ENCODE measurements at regions not wholly inside any gene's neighbourhood (a gene's known extent, or its start where the extent isn't known, plus 50 kb on each side); places are given as distances from the start of the nearest gene placed in this dataset.

DNA sequence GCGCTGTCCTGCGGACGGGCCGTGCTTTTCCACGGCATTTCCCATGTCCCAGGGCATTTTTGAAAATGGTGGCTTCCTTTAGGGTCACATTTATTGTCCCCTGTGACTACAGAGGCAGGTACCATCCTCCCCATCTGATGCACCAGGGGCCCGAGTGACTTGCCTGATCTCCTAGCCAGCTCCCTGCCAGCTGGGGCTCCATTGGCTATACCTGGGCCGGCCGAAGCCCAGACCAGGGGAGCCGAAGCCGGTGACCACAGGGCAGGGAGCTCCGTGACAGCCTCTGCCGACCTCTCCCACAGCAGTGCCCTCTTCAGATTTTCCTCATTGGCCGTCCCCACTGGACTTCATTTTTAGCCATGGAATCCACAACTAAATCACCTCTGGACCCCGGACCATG is 170.6 kb downstream of the RBFOX3 start:
- no peaks in the 10 kb centered on the region for H3K79me2 ChIP-seq (ENCODE audit: control insufficient read depth, insufficient read depth, low read length)
- no TSS peak for BruUV-seq (replicated peaks)
- H3K36me3 ChIP-seq (ENCODE audit: control insufficient read depth in 2 of 2, extremely low read depth in 1 of 2, insufficient read depth in 2 of 2, low read length in 2 of 2): no peaks in the 10 kb centered on the region
- FAIRE-seq: no peak
- dilution Hi-C loops (cut with MboI; ENCODE audit: extremely low pct_ligation_motif_present, low sequenced_read_pairs) (no loop called here), intact Hi-C loops (cut with micrococcal nuclease) (no loop called here)
- no peaks in the 10 kb centered on the region for H3K4me1 ChIP-seq (ENCODE audit: control insufficient read depth, extremely low read depth, insufficient read depth, low read length)
- no peak overlapping the region for H3K4me3 ChIP-seq (replicated peaks in 1 of 3; ENCODE audit: insufficient read depth in 1 of 3, low read depth in 1 of 3, low read length in 3 of 3)
- ChIA-PET CTCF (no interaction called here), POLR2A (no interaction called here)
- no peaks in the 10 kb centered on the region for H3K9me3 ChIP-seq (replicated peaks; ENCODE audit: control insufficient read depth, insufficient read depth, low read length)
- H3K4me2 ChIP-seq (ENCODE audit: insufficient read depth, low read length): no peak overlapping the region
- DNase-seq (ENCODE audit: low read depth, low spot score): no peak
- H3K27ac ChIP-seq (ENCODE audit: insufficient read depth, low read depth, low read length): no peak overlapping the region
- no peaks in the 10 kb centered on the region for H4K20me1 ChIP-seq (replicated peaks; ENCODE audit: control insufficient read depth, extremely low read depth, insufficient read depth, low read length)
- H3K9ac ChIP-seq (replicated peaks; ENCODE audit: extremely low read depth, insufficient read depth, low read length): no peak overlapping the region
- no peaks in the 10 kb centered on the region for H3K9me1 ChIP-seq (replicated peaks; ENCODE audit: control insufficient read depth, extremely low read depth, insufficient read depth, low read length)
- TF ChIP-seq, protein P1, sequence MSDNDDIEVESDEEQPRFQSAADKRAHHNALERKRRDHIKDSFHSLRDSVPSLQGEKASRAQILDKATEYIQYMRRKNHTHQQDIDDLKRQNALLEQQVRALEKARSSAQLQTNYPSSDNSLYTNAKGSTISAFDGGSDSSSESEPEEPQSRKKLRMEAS (IDR thresholded peaks at IDR 0.05; ENCODE audit: insufficient read depth, insufficient read length): no peak
- TF ChIP-seq MYC (IDR thresholded peaks at IDR 0.05; ENCODE audit: low read depth, low read length) (no peak), EZH2 (IDR thresholded peaks at IDR 0.05; ENCODE audit: borderline replicate concordance, low read depth, low read length, severe bottlenecking) (no peak), POLR2AphosphoS5 (IDR thresholded peaks at IDR 0.05; ENCODE audit: insufficient read depth, low read depth, low read length) (no peak), POLR2A (IDR thresholded peaks at IDR 0.05; ENCODE audit: low read depth, low read length) (no peak)
- no peaks in the 10 kb centered on the region for H3K27me3 ChIP-seq (ENCODE audit: control insufficient read depth in 2 of 2, insufficient read depth in 2 of 2, low read length in 2 of 2)
- no peak overlapping the region for H2AFZ ChIP-seq (ENCODE audit: low read depth, low read length)

DNA sequence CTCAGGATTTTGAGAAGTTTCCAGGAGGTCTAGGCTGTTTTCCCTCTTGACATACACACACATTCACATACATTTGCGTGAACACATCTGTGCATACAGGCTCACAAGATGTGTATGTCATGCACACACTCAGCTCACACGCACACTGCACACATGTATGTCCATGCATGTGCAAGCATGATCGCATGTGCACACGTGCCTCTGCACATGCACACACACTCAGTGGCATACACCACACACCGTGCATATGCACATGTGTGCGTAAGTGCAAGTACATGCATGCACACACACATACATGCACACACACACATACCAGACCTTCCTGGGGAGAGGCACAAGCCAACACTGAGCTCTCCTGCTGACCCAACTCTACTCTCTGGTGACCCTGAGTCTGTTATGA is 171.4 kb downstream of the RBFOX3 start:
- intact Hi-C loops (cut with micrococcal nuclease) (no loop called here), dilution Hi-C loops (cut with MboI; ENCODE audit: extremely low pct_ligation_motif_present, low sequenced_read_pairs) (no loop called here)
- no peak overlapping the region for H3K4me3 ChIP-seq (replicated peaks in 1 of 3; ENCODE audit: insufficient read depth in 1 of 3, low read depth in 1 of 3, low read length in 3 of 3)
- no peaks in the 10 kb centered on the region for H3K4me1 ChIP-seq (ENCODE audit: control insufficient read depth, extremely low read depth, insufficient read depth, low read length)
- no peaks in the 10 kb centered on the region for H3K9me3 ChIP-seq (replicated peaks; ENCODE audit: control insufficient read depth, insufficient read depth, low read length)
- TF ChIP-seq CTCF (IDR thresholded peaks at IDR 0.05; ENCODE audit: extremely low read depth in 1 of 2, insufficient read depth in 1 of 2, low read depth in 1 of 2, low read length in 2 of 2) (no peak), GATA2 (IDR thresholded peaks at IDR 0.05; ENCODE audit: insufficient read depth, insufficient read length, low read depth, low read length) (no peak), EZH2 (IDR thresholded peaks at IDR 0.05; ENCODE audit: borderline replicate concordance, low read depth, low read length, severe bottlenecking) (no peak), FOS (IDR thresholded peaks at IDR 0.05; ENCODE audit: borderline replicate concordance, insufficient read depth, low read length) (no peak)
- TF ChIP-seq, protein P1 (IDR thresholded peaks at IDR 0.05; ENCODE audit: insufficient read depth, insufficient read length): no peak
- no peaks in the 10 kb centered on the region for H3K27me3 ChIP-seq (ENCODE audit: control insufficient read depth in 2 of 2, insufficient read depth in 2 of 2, low read length in 2 of 2)
- H3K36me3 ChIP-seq (ENCODE audit: control insufficient read depth in 2 of 2, extremely low read depth in 1 of 2, insufficient read depth in 2 of 2, low read length in 2 of 2): no peaks in the 10 kb centered on the region
- no peaks in the 10 kb centered on the region for H3K79me2 ChIP-seq (ENCODE audit: control insufficient read depth, insufficient read depth, low read length)
- no peak overlapping the region for H3K27ac ChIP-seq (ENCODE audit: insufficient read depth, low read depth, low read length)
- H2AFZ ChIP-seq (ENCODE audit: low read depth, low read length): no peak overlapping the region
- DNase-seq (ENCODE audit: low read depth, low spot score): no peak
- H4K20me1 ChIP-seq (replicated peaks; ENCODE audit: control insufficient read depth, extremely low read depth, insufficient read depth, low read length): no peaks in the 10 kb centered on the region
- no TSS peak for BruUV-seq (replicated peaks)
- H3K4me2 ChIP-seq (ENCODE audit: insufficient read depth, low read length): no peak overlapping the region
- POLR2A ChIA-PET: no interaction called here
- no peaks in the 10 kb centered on the region for H3K9me1 ChIP-seq (replicated peaks; ENCODE audit: control insufficient read depth, extremely low read depth, insufficient read depth, low read length)
- H3K9ac ChIP-seq (replicated peaks; ENCODE audit: extremely low read depth, insufficient read depth, low read length): no peak overlapping the region
- FAIRE-seq: no peak
- CTCF ChIA-PET: no interaction called here
